PC-9 (cell line): ENCODE measurements at regions not wholly inside any gene's neighbourhood (a gene's known extent, or its start where the extent isn't known, plus 50 kb on each side); places are given as distances from the start of the nearest gene placed in this dataset.

Source experiments
- BruUV-seq: library from RNA; stranded (reverse); fragments of 400-500 nt; replicated peaks from 2 replicates; lab custom pipeline; 2021; lab: Mats Ljungman, UMichigan
- CTCF ChIA-PET: fragments of 300-600 bp; sonication (Branson Sonifier 250); formaldehyde crosslinking; loops from one replicate; lab custom pipeline; 2022; ENCODE audit warnings: antibody characterized with exemption; lab: Charles Lee
- POLR2A ChIA-PET: fragments of 300-600 bp; sonication (Branson Sonifier 250); formaldehyde crosslinking; loops from one replicate; lab custom pipeline; 2022; ENCODE audit warnings: antibody characterized with exemption; ENCODE audit not compliant: unreplicated experiment; lab: Charles Lee
- DNase-seq, 2 experiments: peaks; one replicate each; pipeline versions ENCODE4 v3.0.0 to v3.0.0-alpha.2; 2015 to 2022; ENCODE audit warnings: mixed read lengths in 1 of 2
- H2AFZ ChIP-seq: fragments of 200-600 bp; sonication (generic); 2 replicates; pipeline ENCODE4 v1.8.1; 2017; ENCODE audit warnings: antibody characterized with exemption
- H3F3A ChIP-seq: fragments of 200-600 bp; sonication (generic); 2 replicates; pipeline ENCODE4 v1.8.1; 2017; ENCODE audit warnings: antibody characterized with exemption, mild to moderate bottlenecking, low read depth; ENCODE audit not compliant: insufficient read depth
- H3K27ac ChIP-seq: fragments of 200-600 bp; sonication (generic); 2 replicates; pipeline ENCODE4 v1.6.1; 2016; ENCODE audit warnings: mixed run types
- H3K27me3 ChIP-seq: fragments of 200-600 bp; sonication (generic); 2 replicates; pipeline ENCODE4 v1.6.1; 2016; ENCODE audit warnings: low read depth, mixed run types; ENCODE audit not compliant: insufficient read depth
- H3K36me3 ChIP-seq: fragments of 200-600 bp; sonication (generic); 2 replicates; pipeline ENCODE4 v1.6.1; 2016; ENCODE audit warnings: low read depth, mixed run types
- H3K4me1 ChIP-seq: fragments of 200-600 bp; sonication (generic); replicated peaks from 2 replicates; pipeline ENCODE4 v1.6.1; 2016; ENCODE audit warnings: mixed run types; ENCODE audit not compliant: insufficient read depth
- H3K4me2 ChIP-seq: fragments of 200-600 bp; sonication (generic); 2 replicates; pipeline ENCODE4 v1.6.1; 2017; ENCODE audit warnings: mixed run types
- H3K4me3 ChIP-seq: fragments of 200-600 bp; sonication (generic); 2 replicates; pipeline ENCODE4 v1.6.1; 2016; ENCODE audit warnings: mixed run types
- H3K79me2 ChIP-seq: fragments of 200-600 bp; sonication (generic); 2 replicates; pipeline ENCODE4 v1.6.1; 2017; ENCODE audit warnings: low read depth, mixed run types
- H3K9me2 ChIP-seq: fragments of 200-600 bp; sonication (generic); 2 replicates; pipeline ENCODE4 v1.8.1; 2017; ENCODE audit warnings: mild to moderate bottlenecking; ENCODE audit not compliant: insufficient read depth
- H3K9me3 ChIP-seq: fragments of 200-600 bp; sonication (generic); 2 replicates; pipeline ENCODE4 v1.8.1; 2016; ENCODE audit warnings: low read depth; ENCODE audit not compliant: insufficient read depth
- H4K20me1 ChIP-seq: fragments of 200-600 bp; sonication (generic); 2 replicates; pipeline ENCODE4 v1.8.1; 2017; ENCODE audit not compliant: insufficient read depth
- CTCF ChIP-seq: fragments of 200-600 bp; sonication (generic); conservative IDR thresholded peaks from 2 replicates; pipeline ENCODE4 v1.6.1; 2017; ENCODE audit warnings: mixed run types, antibody characterized with exemption, mild to moderate bottlenecking, moderate library complexity
- EZH2 ChIP-seq: fragments of 200-600 bp; sonication (generic); IDR thresholded peaks from 2 replicates; pipeline ENCODE4 v1.8.0; 2017; ENCODE audit warnings: antibody characterized with exemption, low read depth
- intact Hi-C: fragments of 100-400 bp; cut with micrococcal nuclease; formaldehyde crosslinking; loops from one replicate; pipeline ENCODE4 v1.10.0; 2022; ENCODE audit not compliant: unreplicated experiment

- H3K27me3 ChIP-seq: no peaks in the 10 kb centered on the region
- H4K20me1 ChIP-seq: no peaks in the 10 kb centered on the region
- H3K36me3 ChIP-seq: no peaks in the 10 kb centered on the region
- H3K9me3 ChIP-seq: no peaks in the 10 kb centered on the region
- no peak overlapping the region for H2AFZ ChIP-seq
- no peaks in the 10 kb centered on the region for H3F3A ChIP-seq
- no TSS peak for BruUV-seq
- H3K4me2 ChIP-seq: no peak overlapping the region
- no peak for DNase-seq
- H3K4me1 ChIP-seq: no peaks in the 10 kb centered on the region
- no peak overlapping the region for H3K27ac ChIP-seq
- no peaks in the 10 kb centered on the region for H3K9me2 ChIP-seq
- H3K4me3 ChIP-seq: no peak overlapping the region
- TF ChIP-seq EZH2: no peak
- TF ChIP-seq CTCF: no peak
- ChIA-PET CTCF (no interaction called here), POLR2A (no interaction called here)
- H3K79me2 ChIP-seq: no peaks in the 10 kb centered on the region
- intact Hi-C loops: no loop called here
Observed at GRCh38 chr21:28112511-28112910, 880.2 kb downstream of the LTN1 start.

- TF ChIP-seq CTCF (no peak), EZH2 (no peak)
- H3K4me2 ChIP-seq: no peak overlapping the region
- no peaks in the 10 kb centered on the region for H3K27me3 ChIP-seq
- BruUV-seq: no TSS peak
- CTCF ChIA-PET: no interaction called here
- no peak overlapping the region for H3K4me3 ChIP-seq
- H3K4me1 ChIP-seq: no peaks in the 10 kb centered on the region
- intact Hi-C loops: no loop called here
- H3F3A ChIP-seq: no peaks in the 10 kb centered on the region
- no peak for DNase-seq
- H3K36me3 ChIP-seq: no peaks in the 10 kb centered on the region
- no peaks in the 10 kb centered on the region for H3K79me2 ChIP-seq
- H2AFZ ChIP-seq: no peak overlapping the region
- H3K9me2 ChIP-seq: no peaks in the 10 kb centered on the region
- no peaks in the 10 kb centered on the region for H3K9me3 ChIP-seq
- POLR2A ChIA-PET: no interaction called here
- H3K27ac ChIP-seq: no peak overlapping the region
- H4K20me1 ChIP-seq: no peaks in the 10 kb centered on the region
Observed at GRCh38 chr21:28111151-28111619, 881.5 kb downstream of the LTN1 start.

- H4K20me1 ChIP-seq: no peaks in the 10 kb centered on the region
- H3K4me1 ChIP-seq: no peaks in the 10 kb centered on the region
- H3K4me2 ChIP-seq: no peak overlapping the region
- H3K36me3 ChIP-seq: no peaks in the 10 kb centered on the region
- no peaks in the 10 kb centered on the region for H3K27me3 ChIP-seq
- no peaks in the 10 kb centered on the region for H3K9me2 ChIP-seq
- H3K4me3 ChIP-seq: no peak overlapping the region
- no peak overlapping the region for H3K27ac ChIP-seq
- H2AFZ ChIP-seq: no peak overlapping the region
- BruUV-seq: no TSS peak
- H3K79me2 ChIP-seq: no peaks in the 10 kb centered on the region
- no peaks in the 10 kb centered on the region for H3F3A ChIP-seq
- ChIA-PET POLR2A (no interaction called here), CTCF (no interaction called here)
- no peaks in the 10 kb centered on the region for H3K9me3 ChIP-seq
- intact Hi-C loops: no loop called here
- no peak for TF ChIP-seq CTCF
- TF ChIP-seq EZH2: no peak
- no peak for DNase-seq
Observed at GRCh38 chr21:28110716-28111115, 882.0 kb downstream of the LTN1 start.
